H9 (cell line): ENCODE measurements at regions not wholly inside any gene's neighbourhood (a gene's known extent, or its start where the extent isn't known, plus 50 kb on each side); places are given as distances from the start of the nearest gene placed in this dataset.

ENCODE experiments used
- DNase-seq: peaks from one replicate; pipeline ENCODE4 v3.0.0-alpha.2; 2017
- H2AFZ ChIP-seq: one replicate; pipeline ENCODE4 v1.6.1; 2013; ENCODE audit warnings: mild to moderate bottlenecking, low read length, control low read depth, moderate library complexity
- H2AK5ac ChIP-seq: 2 replicates; pipeline ENCODE4 v1.6.1; 2013; ENCODE audit warnings: low read length, control low read depth, mixed read lengths; ENCODE audit not compliant: insufficient read length
- H2BK120ac ChIP-seq: one replicate; pipeline ENCODE4 v1.6.1; 2013; ENCODE audit warnings: low read depth, mild to moderate bottlenecking, low read length, control low read depth, inconsistent platforms; ENCODE audit not compliant: poor library complexity, severe bottlenecking
- H2BK12ac ChIP-seq: 2 replicates; pipeline ENCODE4 v1.6.1; 2013; ENCODE audit warnings: low read length, control low read depth, mixed read lengths, low read depth; ENCODE audit not compliant: insufficient read length
- H2BK15ac ChIP-seq: 2 replicates; pipeline ENCODE4 v1.6.1; 2013; ENCODE audit warnings: low read depth, low read length, control low read depth
- H2BK20ac ChIP-seq: one replicate; pipeline ENCODE4 v1.6.1; 2013; ENCODE audit warnings: low read depth, mild to moderate bottlenecking, low read length, control low read depth, inconsistent platforms; ENCODE audit not compliant: poor library complexity, severe bottlenecking
- H2BK5ac ChIP-seq: 2 replicates; pipeline ENCODE4 v1.6.1; 2013; ENCODE audit warnings: low read length, control low read depth, mixed read lengths; ENCODE audit not compliant: insufficient read length
- H3K14ac ChIP-seq: 2 replicates; pipeline ENCODE4 v1.6.1; 2013; ENCODE audit warnings: low read length, control low read depth; ENCODE audit not compliant: insufficient read depth
- H3K18ac ChIP-seq: 2 replicates; pipeline ENCODE4 v1.6.1; 2013; ENCODE audit warnings: low read depth, mild to moderate bottlenecking, mixed read lengths, low read length, control low read depth; ENCODE audit not compliant: insufficient read length
- H3K23ac ChIP-seq: 2 replicates; pipeline ENCODE4 v1.6.1; 2013; ENCODE audit warnings: low read length, control low read depth, mixed read lengths, low read depth; ENCODE audit not compliant: insufficient read length
- H3K23me2 ChIP-seq: 2 replicates; pipeline ENCODE4 v1.6.1; 2013; ENCODE audit warnings: low read depth, mild to moderate bottlenecking, mixed read lengths, low read length, control low read depth; ENCODE audit not compliant: insufficient read length, poor library complexity, severe bottlenecking
- H3K27ac ChIP-seq: 2 replicates; pipeline ENCODE4 v1.5.1; 2013; ENCODE audit warnings: low read length, control low read depth, mixed read lengths, low read depth; ENCODE audit not compliant: insufficient read length
- H3K27me3 ChIP-seq: 2 replicates; pipeline ENCODE4 v1.6.1; 2013; ENCODE audit warnings: low read length, control low read depth, inconsistent platforms; ENCODE audit not compliant: insufficient read depth
- H3K4ac ChIP-seq: 2 replicates; pipeline ENCODE4 v1.6.1; 2013; ENCODE audit warnings: low read depth, mild to moderate bottlenecking, control low read depth, inconsistent platforms, low read length, moderate library complexity
- H3K4me1 ChIP-seq: 2 replicates; pipeline ENCODE4 v1.6.1; 2013; ENCODE audit warnings: low read length, control low read depth, inconsistent platforms; ENCODE audit not compliant: insufficient read depth
- H3K4me2 ChIP-seq: 2 replicates; pipeline ENCODE4 v1.6.1; 2013; ENCODE audit warnings: low read length, control low read depth, mixed read lengths; ENCODE audit not compliant: insufficient read length, insufficient read depth
- H3K56ac ChIP-seq: 2 replicates; pipeline ENCODE4 v1.6.1; 2013; ENCODE audit warnings: low read depth, mild to moderate bottlenecking, mixed read lengths, low read length, control low read depth; ENCODE audit not compliant: insufficient read length
- H3K79me1 ChIP-seq: 2 replicates; pipeline ENCODE4 v1.6.1; 2013; ENCODE audit warnings: low read depth, mild to moderate bottlenecking, moderate library complexity, low read length, control low read depth, inconsistent platforms; ENCODE audit not compliant: insufficient read depth, poor library complexity, severe bottlenecking
- H3K79me2 ChIP-seq: 2 replicates; pipeline ENCODE4 v1.6.1; 2013; ENCODE audit warnings: low read length, control low read depth, inconsistent platforms; ENCODE audit not compliant: insufficient read depth
- H3K9ac ChIP-seq: 2 replicates; pipeline ENCODE4 v1.6.1; 2013; ENCODE audit warnings: low read length, control low read depth, mixed read lengths; ENCODE audit not compliant: insufficient read length; ENCODE audit errors: extremely low read depth
- H3K9me3 ChIP-seq: one replicate; pipeline ENCODE4 v1.6.1; 2013; ENCODE audit warnings: low read depth, low read length, inconsistent platforms; ENCODE audit not compliant: control insufficient read depth
- H3T11ph ChIP-seq: one replicate; pipeline ENCODE4 v1.6.1; 2013; ENCODE audit warnings: mild to moderate bottlenecking, low read length, control low read depth, inconsistent platforms
- H4K20me1 ChIP-seq: one replicate; pipeline ENCODE4 v1.6.1; 2013; ENCODE audit not compliant: control insufficient read depth, insufficient read length, insufficient read depth
- H4K5ac ChIP-seq: 2 replicates; pipeline ENCODE4 v1.6.1; 2013; ENCODE audit warnings: low read depth, mild to moderate bottlenecking, mixed read lengths, low read length, control low read depth; ENCODE audit not compliant: insufficient read length
- H4K8ac ChIP-seq: replicated peaks from 2 replicates; pipeline ENCODE4 v1.6.1; 2013; ENCODE audit warnings: low read length, control low read depth, mixed read lengths, low read depth; ENCODE audit not compliant: insufficient read length
- H4K91ac ChIP-seq: 2 replicates; pipeline ENCODE4 v1.6.1; 2013; ENCODE audit warnings: low read depth, mild to moderate bottlenecking, moderate library complexity, mixed read lengths, low read length, control low read depth; ENCODE audit not compliant: insufficient read length
- H3K27ac Mint-ChIP-seq, 3 experiments: 2 replicates in 2 of 3; 3 replicates in 1 of 3; pipeline ENCODE4 v1.8.0; 2020 to 2021; ENCODE audit warnings: mixed read lengths in 3 of 3, mild to moderate bottlenecking in 1 of 3, moderate library complexity in 1 of 3
- H3K27me3 Mint-ChIP-seq: 2 replicates; pipeline ENCODE4 v1.8.0; 2021; ENCODE audit warnings: low read depth, mild to moderate bottlenecking, moderate library complexity, mixed read lengths
- H3K36me3 Mint-ChIP-seq, 3 experiments: 2 replicates in 2 of 3; 3 replicates in 1 of 3; pipeline ENCODE4 v1.8.0; 2020 to 2021; ENCODE audit warnings: low read depth in 3 of 3, mixed read lengths in 3 of 3; ENCODE audit not compliant: insufficient read depth in 1 of 3
- H3K4me1 Mint-ChIP-seq, 2 experiments: 2 replicates each; pipeline ENCODE4 v1.8.0; 2020; ENCODE audit warnings: mixed read lengths in 2 of 2
- H3K4me3 Mint-ChIP-seq, 2 experiments: 2 replicates in 1 of 2; 3 replicates in 1 of 2; pipeline ENCODE4 v1.8.0; 2020 to 2021; ENCODE audit warnings: mild to moderate bottlenecking in 2 of 2, mixed read lengths in 2 of 2, moderate library complexity in 1 of 2
- H3K9me3 Mint-ChIP-seq, 2 experiments: 2 replicates in 1 of 2; 3 replicates in 1 of 2; pipeline ENCODE4 v1.8.0; 2020; ENCODE audit warnings: mild to moderate bottlenecking in 2 of 2, mixed read lengths in 2 of 2, moderate library complexity in 1 of 2
- CTCF ChIP-seq: fragments of 200-600 bp; sonication (generic); conservative IDR thresholded peaks from 3 replicates; pipeline ENCODE4 v1.8.0; 2021; ENCODE audit warnings: antibody characterized with exemption, mild to moderate bottlenecking
- WGBS: extraction: QIAGEN DNeasy Blood & Tissue Kit; methylation state at CpG from one replicate; pipeline ENCODE4 v1.1.7; 2013; ENCODE audit warnings: missing lambda C conversion rate, low lambda C conversion rate, mixed read lengths; ENCODE audit not compliant: insufficient read length; ENCODE audit errors: extremely low coverage; 5-methylcytosine and 5-hydroxymethylcytosine counted together

GRCh38 chr20:60512443-60512842 lies 554.2 kb downstream of the CDH26 start:
- H2BK120ac ChIP-seq: no peak overlapping the region
- H3K27me3 ChIP-seq: no peaks in the 10 kb centered on the region
- no peak for TF ChIP-seq CTCF
- H3K23me2 ChIP-seq: no peaks in the 10 kb centered on the region
- peaks cover 8% of the 10 kb centered on the region; the same call in 1 of the 2 replicates for H3K4me1 ChIP-seq
- Mint-ChIP-seq H3K4me1 (peaks cover 37 to 45% of the 10 kb centered on the region in 2 experiments), H3K4me3 (no peak overlapping the region), H3K27ac (peak overlapping the region in 1 of 3 experiments; percentile 45; a peak in 3 of 7 replicates), H3K36me3 (peaks cover 0 to 5% (median 0%) of the 10 kb centered on the region in 3 experiments; a peak in 3 of 7 replicates), H3K9me3 (peaks cover 6% of the 10 kb centered on the region in 2 experiments; a peak in 2 of 5 replicates), H3K27me3 (no peaks in the 10 kb centered on the region; the same call in 1 of the 2 replicates)
- no peak overlapping the region for H3K27ac ChIP-seq
- no peak overlapping the region for H3K9ac ChIP-seq
- H2BK5ac ChIP-seq: no peak overlapping the region
- H3K9me3 ChIP-seq: no peaks in the 10 kb centered on the region
- no peaks in the 10 kb centered on the region for H3K79me2 ChIP-seq
- H4K8ac ChIP-seq: no peak overlapping the region
- H4K5ac ChIP-seq: no peak overlapping the region
- no peaks in the 10 kb centered on the region for H4K20me1 ChIP-seq
- H3K56ac ChIP-seq: no peak overlapping the region
- peak; percentile 39 for DNase-seq
- H3K23ac ChIP-seq: no peak overlapping the region
- H3K14ac ChIP-seq: no peak overlapping the region
- no peak overlapping the region for H3K4ac ChIP-seq
- H2BK15ac ChIP-seq: no peak overlapping the region
- no peak overlapping the region for H2BK12ac ChIP-seq
- WGBS: no CpG with 5 or more reads among the region's 4 CpGs
- no peaks in the 10 kb centered on the region for H3K79me1 ChIP-seq
- no peak overlapping the region for H4K91ac ChIP-seq
- no peak overlapping the region for H3K4me2 ChIP-seq
- H2AK5ac ChIP-seq: no peak overlapping the region
- no peak overlapping the region for H3K18ac ChIP-seq
- H2AFZ ChIP-seq: no peak overlapping the region
- no peak overlapping the region for H2BK20ac ChIP-seq
- H3T11ph ChIP-seq: no peak overlapping the region
